H9 (cell line): ENCODE measurements at regions not wholly inside any gene's neighbourhood (a gene's known extent, or its start where the extent isn't known, plus 50 kb on each side); places are given as distances from the start of the nearest gene placed in this dataset.
"Not testable (repeated sequence)": the region's sequence is repeated elsewhere in the genome, so short reads cannot be mapped to it uniquely, and the experiment has no call there.

Source experiments
- DNase-seq: peaks from one replicate; pipeline ENCODE4 v3.0.0-alpha.2; 2017
- H2AFZ ChIP-seq: one replicate; pipeline ENCODE4 v1.6.1; 2013; ENCODE audit warnings: mild to moderate bottlenecking, low read length, control low read depth, moderate library complexity
- H2AK5ac ChIP-seq: 2 replicates; pipeline ENCODE4 v1.6.1; 2013; ENCODE audit warnings: low read length, control low read depth, mixed read lengths; ENCODE audit not compliant: insufficient read length
- H2BK120ac ChIP-seq: one replicate; pipeline ENCODE4 v1.6.1; 2013; ENCODE audit warnings: low read depth, mild to moderate bottlenecking, low read length, control low read depth, inconsistent platforms; ENCODE audit not compliant: poor library complexity, severe bottlenecking
- H2BK12ac ChIP-seq: 2 replicates; pipeline ENCODE4 v1.6.1; 2013; ENCODE audit warnings: low read length, control low read depth, mixed read lengths, low read depth; ENCODE audit not compliant: insufficient read length
- H2BK15ac ChIP-seq: 2 replicates; pipeline ENCODE4 v1.6.1; 2013; ENCODE audit warnings: low read depth, low read length, control low read depth
- H2BK20ac ChIP-seq: one replicate; pipeline ENCODE4 v1.6.1; 2013; ENCODE audit warnings: low read depth, mild to moderate bottlenecking, low read length, control low read depth, inconsistent platforms; ENCODE audit not compliant: poor library complexity, severe bottlenecking
- H2BK5ac ChIP-seq: 2 replicates; pipeline ENCODE4 v1.6.1; 2013; ENCODE audit warnings: low read length, control low read depth, mixed read lengths; ENCODE audit not compliant: insufficient read length
- H3K14ac ChIP-seq: 2 replicates; pipeline ENCODE4 v1.6.1; 2013; ENCODE audit warnings: low read length, control low read depth; ENCODE audit not compliant: insufficient read depth
- H3K18ac ChIP-seq: 2 replicates; pipeline ENCODE4 v1.6.1; 2013; ENCODE audit warnings: low read depth, mild to moderate bottlenecking, mixed read lengths, low read length, control low read depth; ENCODE audit not compliant: insufficient read length
- H3K23ac ChIP-seq: 2 replicates; pipeline ENCODE4 v1.6.1; 2013; ENCODE audit warnings: low read length, control low read depth, mixed read lengths, low read depth; ENCODE audit not compliant: insufficient read length
- H3K23me2 ChIP-seq: 2 replicates; pipeline ENCODE4 v1.6.1; 2013; ENCODE audit warnings: low read depth, mild to moderate bottlenecking, mixed read lengths, low read length, control low read depth; ENCODE audit not compliant: insufficient read length, poor library complexity, severe bottlenecking
- H3K27ac ChIP-seq: 2 replicates; pipeline ENCODE4 v1.5.1; 2013; ENCODE audit warnings: low read length, control low read depth, mixed read lengths, low read depth; ENCODE audit not compliant: insufficient read length
- H3K27me3 ChIP-seq: 2 replicates; pipeline ENCODE4 v1.6.1; 2013; ENCODE audit warnings: low read length, control low read depth, inconsistent platforms; ENCODE audit not compliant: insufficient read depth
- H3K4ac ChIP-seq: 2 replicates; pipeline ENCODE4 v1.6.1; 2013; ENCODE audit warnings: low read depth, mild to moderate bottlenecking, control low read depth, inconsistent platforms, low read length, moderate library complexity
- H3K4me1 ChIP-seq: 2 replicates; pipeline ENCODE4 v1.6.1; 2013; ENCODE audit warnings: low read length, control low read depth, inconsistent platforms; ENCODE audit not compliant: insufficient read depth
- H3K4me2 ChIP-seq: 2 replicates; pipeline ENCODE4 v1.6.1; 2013; ENCODE audit warnings: low read length, control low read depth, mixed read lengths; ENCODE audit not compliant: insufficient read length, insufficient read depth
- H3K56ac ChIP-seq: 2 replicates; pipeline ENCODE4 v1.6.1; 2013; ENCODE audit warnings: low read depth, mild to moderate bottlenecking, mixed read lengths, low read length, control low read depth; ENCODE audit not compliant: insufficient read length
- H3K79me1 ChIP-seq: 2 replicates; pipeline ENCODE4 v1.6.1; 2013; ENCODE audit warnings: low read depth, mild to moderate bottlenecking, moderate library complexity, low read length, control low read depth, inconsistent platforms; ENCODE audit not compliant: insufficient read depth, poor library complexity, severe bottlenecking
- H3K79me2 ChIP-seq: 2 replicates; pipeline ENCODE4 v1.6.1; 2013; ENCODE audit warnings: low read length, control low read depth, inconsistent platforms; ENCODE audit not compliant: insufficient read depth
- H3K9ac ChIP-seq: 2 replicates; pipeline ENCODE4 v1.6.1; 2013; ENCODE audit warnings: low read length, control low read depth, mixed read lengths; ENCODE audit not compliant: insufficient read length; ENCODE audit errors: extremely low read depth
- H3K9me3 ChIP-seq: one replicate; pipeline ENCODE4 v1.6.1; 2013; ENCODE audit warnings: low read depth, low read length, inconsistent platforms; ENCODE audit not compliant: control insufficient read depth
- H3T11ph ChIP-seq: one replicate; pipeline ENCODE4 v1.6.1; 2013; ENCODE audit warnings: mild to moderate bottlenecking, low read length, control low read depth, inconsistent platforms
- H4K20me1 ChIP-seq: one replicate; pipeline ENCODE4 v1.6.1; 2013; ENCODE audit not compliant: control insufficient read depth, insufficient read length, insufficient read depth
- H4K5ac ChIP-seq: 2 replicates; pipeline ENCODE4 v1.6.1; 2013; ENCODE audit warnings: low read depth, mild to moderate bottlenecking, mixed read lengths, low read length, control low read depth; ENCODE audit not compliant: insufficient read length
- H4K8ac ChIP-seq: replicated peaks from 2 replicates; pipeline ENCODE4 v1.6.1; 2013; ENCODE audit warnings: low read length, control low read depth, mixed read lengths, low read depth; ENCODE audit not compliant: insufficient read length
- H4K91ac ChIP-seq: 2 replicates; pipeline ENCODE4 v1.6.1; 2013; ENCODE audit warnings: low read depth, mild to moderate bottlenecking, moderate library complexity, mixed read lengths, low read length, control low read depth; ENCODE audit not compliant: insufficient read length
- H3K27ac Mint-ChIP-seq, 3 experiments: 2 replicates in 2 of 3; 3 replicates in 1 of 3; pipeline ENCODE4 v1.8.0; 2020 to 2021; ENCODE audit warnings: mixed read lengths in 3 of 3, mild to moderate bottlenecking in 1 of 3, moderate library complexity in 1 of 3
- H3K27me3 Mint-ChIP-seq: 2 replicates; pipeline ENCODE4 v1.8.0; 2021; ENCODE audit warnings: low read depth, mild to moderate bottlenecking, moderate library complexity, mixed read lengths
- H3K36me3 Mint-ChIP-seq, 3 experiments: 2 replicates in 2 of 3; 3 replicates in 1 of 3; pipeline ENCODE4 v1.8.0; 2020 to 2021; ENCODE audit warnings: low read depth in 3 of 3, mixed read lengths in 3 of 3; ENCODE audit not compliant: insufficient read depth in 1 of 3
- H3K4me1 Mint-ChIP-seq, 2 experiments: 2 replicates each; pipeline ENCODE4 v1.8.0; 2020; ENCODE audit warnings: mixed read lengths in 2 of 2
- H3K4me3 Mint-ChIP-seq, 2 experiments: 2 replicates in 1 of 2; 3 replicates in 1 of 2; pipeline ENCODE4 v1.8.0; 2020 to 2021; ENCODE audit warnings: mild to moderate bottlenecking in 2 of 2, mixed read lengths in 2 of 2, moderate library complexity in 1 of 2
- H3K9me3 Mint-ChIP-seq, 2 experiments: 2 replicates in 1 of 2; 3 replicates in 1 of 2; pipeline ENCODE4 v1.8.0; 2020; ENCODE audit warnings: mild to moderate bottlenecking in 2 of 2, mixed read lengths in 2 of 2, moderate library complexity in 1 of 2
- CTCF ChIP-seq: fragments of 200-600 bp; sonication (generic); conservative IDR thresholded peaks from 3 replicates; pipeline ENCODE4 v1.8.0; 2021; ENCODE audit warnings: antibody characterized with exemption, mild to moderate bottlenecking
- WGBS: extraction: QIAGEN DNeasy Blood & Tissue Kit; methylation state at CpG from one replicate; pipeline ENCODE4 v1.1.7; 2013; ENCODE audit warnings: missing lambda C conversion rate, low lambda C conversion rate, mixed read lengths; ENCODE audit not compliant: insufficient read length; ENCODE audit errors: extremely low coverage; 5-methylcytosine and 5-hydroxymethylcytosine counted together

GRCh38 chr15:92848852-92849598 lies 51.1 kb upstream of the CHD2 start:
- no peak overlapping the region for H2BK12ac ChIP-seq
- no peak overlapping the region for H2BK120ac ChIP-seq
- H3K23me2 ChIP-seq, result no peaks in the 10 kb centered on the region
- H3K27me3 Mint-ChIP-seq, result peaks cover 2% of the 10 kb centered on the region; the same call in 1 of the 2 replicates
- no peak overlapping the region for H3K4me2 ChIP-seq
- H2BK15ac ChIP-seq, result no peak overlapping the region
- no peak overlapping the region for H3K14ac ChIP-seq
- no peak for DNase-seq
- WGBS, result no CpG with 5 or more reads among the region's 13 CpGs
- no peaks in the 10 kb centered on the region for H4K20me1 ChIP-seq
- H3K4ac ChIP-seq, result no peak overlapping the region
- H3K4me3 Mint-ChIP-seq, result no peak overlapping the region
- H4K91ac ChIP-seq, result no peak overlapping the region
- H3K18ac ChIP-seq, result no peak overlapping the region
- H3K79me1 ChIP-seq, result no peaks in the 10 kb centered on the region
- H3K9me3 ChIP-seq, result no peaks in the 10 kb centered on the region
- no peak overlapping the region for H4K8ac ChIP-seq
- no peak overlapping the region for H3K27ac Mint-ChIP-seq
- H3K79me2 ChIP-seq, result no peaks in the 10 kb centered on the region
- H3T11ph ChIP-seq, result no peak overlapping the region
- H2AK5ac ChIP-seq, result no peak overlapping the region
- H4K5ac ChIP-seq, result no peak overlapping the region
- no peak overlapping the region for H2BK5ac ChIP-seq
- H3K4me1 ChIP-seq, result no peaks in the 10 kb centered on the region
- H3K56ac ChIP-seq, result no peak overlapping the region
- H3K27ac ChIP-seq, result no peak overlapping the region
- no peak overlapping the region for H3K23ac ChIP-seq
- peaks cover 11 to 24% of the 10 kb centered on the region in 2 experiments for H3K4me1 Mint-ChIP-seq
- no peak overlapping the region for H2AFZ ChIP-seq
- no peaks in the 10 kb centered on the region for H3K27me3 ChIP-seq
- peaks cover 0 to 2% (median 0%) of the 10 kb centered on the region in 3 experiments; a peak in 1 of 7 replicates for H3K36me3 Mint-ChIP-seq
- no peak for TF ChIP-seq CTCF
- H2BK20ac ChIP-seq, result no peak overlapping the region
- no peak overlapping the region for H3K9ac ChIP-seq
- peaks cover 4 to 6% of the 10 kb centered on the region in 2 experiments; a peak in 3 of 5 replicates for H3K9me3 Mint-ChIP-seq

GRCh38 chr15:92850218-92850617 lies 49.9 kb upstream of the CHD2 start:
- H3K27me3 ChIP-seq, H2BK120ac ChIP-seq, H4K5ac ChIP-seq, H3K18ac ChIP-seq, H3K4me3 Mint-ChIP-seq, H3K27ac Mint-ChIP-seq, H3K79me2 ChIP-seq, H4K8ac ChIP-seq, H3K14ac ChIP-seq, H4K20me1 ChIP-seq, H3K4ac ChIP-seq, H2BK12ac ChIP-seq, H3K36me3 Mint-ChIP-seq, H3K9me3 ChIP-seq, H2BK15ac ChIP-seq, H3K56ac ChIP-seq, H3K4me1 ChIP-seq, H4K91ac ChIP-seq, H3K23ac ChIP-seq, H3K23me2 ChIP-seq, H3K27ac ChIP-seq, DNase-seq, H3K4me2 ChIP-seq, H3T11ph ChIP-seq, H2AFZ ChIP-seq, H3K9ac ChIP-seq, H3K9me3 Mint-ChIP-seq, H2AK5ac ChIP-seq, H2BK5ac ChIP-seq, H3K79me1 ChIP-seq, H3K27me3 Mint-ChIP-seq, H2BK20ac ChIP-seq: not testable (repeated sequence)
- no CpG with 5 or more reads among the region's 3 CpGs for WGBS
- peaks cover 8 to 20% of the 10 kb centered on the region in 2 experiments for H3K4me1 Mint-ChIP-seq
